GM19452 (cell line): ENCODE measurements at regions not wholly inside any gene's neighbourhood (a gene's known extent, or its start where the extent isn't known, plus 50 kb on each side); places are given as distances from the start of the nearest gene placed in this dataset.

Experiments used
- ATAC-seq: cut with Tn5 transposase; IDR thresholded peaks from one replicate; pipeline ENCODE4 v1.9.1; 2021; ENCODE audit not compliant: unreplicated experiment

DNA sequence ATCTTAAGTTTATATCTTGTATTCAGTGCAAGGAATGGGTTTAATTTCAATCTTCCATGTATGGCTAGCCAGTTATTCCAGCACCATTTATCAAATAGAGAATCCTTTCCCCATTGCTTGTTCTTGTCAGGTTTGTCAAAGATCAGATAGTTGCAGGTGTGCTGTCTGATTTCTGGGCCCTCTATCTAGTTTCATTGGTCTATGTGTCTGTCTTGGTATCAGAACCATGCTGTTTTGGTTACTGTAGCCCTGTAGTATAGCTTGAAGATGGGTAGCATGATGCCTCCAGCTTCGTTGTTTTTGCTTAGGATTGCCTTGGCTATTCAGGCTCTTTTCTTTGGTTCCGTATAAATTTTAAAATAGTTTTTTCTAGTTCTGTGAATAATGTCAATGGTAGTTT is 200.0 kb downstream of the MANEA start:
- ATAC-seq, result no peak

DNA sequence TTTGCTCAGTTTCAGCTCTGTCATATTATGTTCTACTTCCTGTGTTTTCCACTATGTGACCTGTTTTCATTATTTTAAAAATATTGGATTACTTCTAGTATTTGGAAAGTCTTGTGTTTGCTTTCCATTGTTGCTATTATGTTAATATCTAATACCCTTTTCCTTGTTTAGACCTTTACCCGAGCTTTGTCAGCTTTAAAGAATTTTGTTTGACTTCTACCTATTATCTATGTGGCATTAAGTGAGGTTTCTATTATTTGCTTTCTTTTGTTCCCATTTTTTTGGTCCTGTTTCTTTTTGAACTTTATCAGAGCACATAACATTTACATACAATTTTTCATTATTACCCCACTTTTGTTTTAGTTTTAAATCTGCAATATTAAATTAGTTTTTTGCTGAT is 202.7 kb downstream of the MANEA start:
- ATAC-seq, result no peak

DNA sequence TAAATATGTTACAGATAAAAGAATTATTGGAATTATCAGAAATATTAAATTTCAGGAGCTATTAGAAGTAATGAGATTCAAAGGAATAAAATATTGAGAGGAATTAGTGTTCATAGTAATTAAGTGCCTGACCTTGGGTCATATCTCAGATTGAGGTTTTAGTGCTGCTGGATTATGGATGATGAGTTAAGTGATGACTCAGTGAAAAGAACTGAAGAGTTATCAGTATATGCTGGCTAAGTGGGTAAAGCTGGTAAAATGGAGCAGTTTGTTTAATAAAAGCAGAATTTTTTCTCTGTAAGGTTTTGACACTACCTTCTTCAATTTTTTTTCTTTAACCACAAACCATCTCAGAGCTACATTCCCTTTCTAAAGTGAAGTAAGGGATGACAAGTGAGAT is 206.7 kb downstream of the MANEA start:
- no peak for ATAC-seq

DNA sequence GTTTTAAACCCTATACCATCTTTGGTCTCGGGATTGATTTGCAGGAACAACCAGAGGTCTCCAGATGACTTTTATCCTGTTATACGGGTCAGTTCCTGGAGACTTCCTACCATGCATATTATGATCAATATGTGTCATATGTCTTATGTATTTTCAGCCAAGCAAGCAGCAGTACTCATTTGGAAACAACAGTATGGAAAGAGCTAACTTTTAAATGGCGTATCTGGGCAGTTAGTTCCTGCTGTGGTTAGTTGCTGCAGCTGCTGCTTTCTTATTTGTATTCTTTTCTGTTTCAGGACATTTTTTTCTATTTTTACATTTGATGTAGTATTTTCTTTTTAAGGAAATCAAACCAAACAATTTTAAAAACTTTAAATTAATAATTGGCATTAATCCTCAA is 207.5 kb downstream of the MANEA start:
- no peak for ATAC-seq

DNA sequence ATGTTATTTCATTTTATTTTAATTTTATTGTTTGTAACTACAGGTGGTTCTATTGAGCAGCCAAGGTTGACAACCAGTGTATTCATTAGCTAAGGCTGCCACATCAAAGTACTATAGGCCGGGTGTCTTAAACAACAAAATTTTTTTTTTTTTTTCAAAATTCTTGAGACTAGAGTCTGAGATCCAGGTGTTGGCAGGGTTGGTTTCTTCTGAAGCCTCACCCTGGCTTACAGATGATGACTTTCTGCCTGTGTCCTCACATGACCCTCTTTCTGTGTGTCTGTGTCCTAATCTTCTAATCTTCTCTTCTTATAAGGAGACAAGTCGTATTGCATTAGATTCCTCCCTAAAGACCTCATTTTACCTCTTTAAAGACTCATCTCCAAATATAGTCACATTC is 208.4 kb downstream of the MANEA start:
- ATAC-seq, result no peak

DNA sequence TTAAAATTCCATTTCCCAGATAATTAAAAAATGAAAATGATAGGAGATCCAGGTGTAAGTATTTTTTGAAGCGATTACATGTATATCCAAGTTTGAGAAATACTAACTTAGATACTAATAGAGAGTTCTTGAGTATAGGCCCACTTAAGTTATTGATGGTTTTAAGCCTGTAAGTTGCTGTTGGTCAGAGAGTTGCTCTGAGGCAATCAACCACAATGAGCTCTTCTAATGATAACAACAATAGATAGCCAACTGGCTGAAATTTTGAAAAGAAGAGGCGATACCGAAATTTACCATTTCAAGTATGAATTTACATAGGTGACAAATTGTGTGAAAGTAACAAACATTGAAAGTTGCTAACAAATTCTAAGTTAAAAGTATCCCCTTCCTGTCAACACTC is 209.5 kb downstream of the MANEA start:
- no peak for ATAC-seq

- no peak for ATAC-seq
Observed at GRCh38 chr6:95790787-95791186, 213.5 kb downstream of the MANEA start.

GRCh38 chr6:95794749-95795148 is 217.4 kb downstream of the MANEA start:
- no peak for ATAC-seq

DNA sequence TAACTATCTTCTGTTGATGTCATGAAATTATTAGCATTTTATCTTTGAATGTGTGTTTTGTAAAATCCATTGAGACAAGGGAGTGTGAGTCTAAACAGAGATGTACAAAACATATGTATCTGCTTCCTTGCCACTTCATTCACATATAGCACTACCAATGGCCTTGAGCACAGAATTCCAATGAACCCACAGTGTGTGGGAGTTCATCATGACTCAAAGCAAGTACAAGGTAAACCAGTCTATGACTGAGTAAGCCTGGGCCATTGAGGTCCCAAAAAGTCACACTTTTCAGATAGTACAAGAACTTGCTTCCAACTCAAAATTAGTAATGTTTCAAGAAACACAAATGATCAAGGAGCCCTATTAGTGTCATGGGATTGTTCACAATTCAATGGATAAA is 218.6 kb downstream of the MANEA start:
- no peak for ATAC-seq

- ATAC-seq, result no peak
Observed at GRCh38 chr6:95797054-95797453, 218.7 kb upstream of the FUT9 start.

DNA sequence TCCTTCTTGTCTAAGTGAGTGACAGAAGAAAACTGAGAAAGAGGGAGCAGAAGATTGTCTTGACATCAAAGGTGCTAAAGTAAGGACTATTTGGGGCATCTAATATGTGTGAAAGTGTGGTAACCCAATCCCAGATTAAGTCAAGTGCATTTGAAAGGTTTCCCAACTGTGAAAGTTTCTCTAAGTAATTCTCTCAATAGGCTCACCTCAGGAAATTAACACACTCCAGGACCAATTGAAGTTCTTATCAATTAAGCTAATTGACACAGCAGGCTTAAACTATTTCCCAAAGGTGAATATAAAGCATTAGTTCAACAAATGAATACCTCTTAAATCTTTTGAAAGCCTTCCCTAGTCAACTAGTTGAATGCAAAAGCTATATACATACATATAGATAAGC is 212.8 kb upstream of the FUT9 start:
- no peak for ATAC-seq

GRCh38 chr6:95803889-95804288 is 211.9 kb upstream of the FUT9 start:
- no peak for ATAC-seq

DNA sequence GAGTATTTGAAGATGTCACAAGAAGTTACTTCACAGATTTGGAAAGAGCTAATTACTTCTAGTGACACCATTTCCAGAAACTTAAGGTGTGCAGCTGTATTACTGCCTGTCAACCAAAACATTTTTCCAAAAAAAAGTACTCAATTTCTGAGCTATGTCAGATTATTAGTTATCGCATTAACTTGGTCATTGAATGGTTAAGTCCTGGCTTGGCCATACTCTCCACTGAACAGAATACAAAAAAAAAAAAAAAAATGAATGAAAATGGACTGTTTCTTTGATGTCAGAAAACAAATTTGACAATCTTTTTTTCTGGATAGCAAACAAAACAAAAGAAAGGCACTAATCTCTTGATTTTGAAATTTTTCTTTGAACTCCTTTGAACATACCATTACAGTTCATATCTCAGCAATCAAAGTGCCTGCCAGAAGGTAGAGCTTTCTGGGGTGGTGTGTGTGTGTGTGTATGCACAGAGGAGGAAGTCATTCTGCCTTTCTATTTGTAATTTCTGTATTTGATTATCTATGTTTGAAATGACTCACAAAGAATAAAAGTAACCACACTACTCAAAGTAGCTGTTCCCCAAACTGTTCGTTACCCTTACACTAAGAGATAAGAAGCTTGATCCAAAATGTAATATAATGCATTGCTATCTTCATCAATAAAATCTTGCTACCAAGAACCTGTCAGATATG is 210.8 kb upstream of the FUT9 start:
- ATAC-seq, result no peak

GRCh38 chr6:95805699-95806098 is 210.1 kb upstream of the FUT9 start:
- ATAC-seq, result no peak

DNA sequence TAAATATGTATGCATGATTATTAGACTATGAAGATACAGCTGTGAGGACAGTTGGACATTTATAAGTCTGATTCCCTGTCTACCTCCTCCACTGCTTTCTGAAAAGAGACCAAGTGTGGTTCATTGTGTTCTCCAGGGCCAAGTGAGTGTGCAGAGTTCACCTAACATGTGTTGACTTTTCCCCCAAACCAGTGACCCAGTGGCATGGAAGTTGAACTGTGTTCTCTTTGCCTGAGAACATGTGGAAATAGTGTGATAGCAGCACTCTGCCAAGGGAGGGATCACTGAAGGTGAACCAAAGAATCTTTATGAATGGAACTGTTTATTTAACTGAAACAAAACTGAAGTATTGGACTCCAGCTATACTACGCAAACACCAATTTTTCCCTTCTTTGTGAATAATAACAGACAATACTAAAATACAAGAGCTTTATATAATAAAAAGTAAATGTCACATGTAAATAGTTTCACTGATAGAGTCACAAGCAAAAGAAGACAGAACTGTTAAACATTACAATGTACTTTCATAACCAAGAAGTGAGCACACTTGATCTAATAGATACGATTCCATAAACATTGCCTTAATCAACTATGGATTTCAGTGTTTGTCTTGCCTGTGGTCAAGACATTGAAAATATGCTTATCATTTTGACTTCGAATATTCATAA is 200.3 kb upstream of the FUT9 start:
- no peak for ATAC-seq

DNA sequence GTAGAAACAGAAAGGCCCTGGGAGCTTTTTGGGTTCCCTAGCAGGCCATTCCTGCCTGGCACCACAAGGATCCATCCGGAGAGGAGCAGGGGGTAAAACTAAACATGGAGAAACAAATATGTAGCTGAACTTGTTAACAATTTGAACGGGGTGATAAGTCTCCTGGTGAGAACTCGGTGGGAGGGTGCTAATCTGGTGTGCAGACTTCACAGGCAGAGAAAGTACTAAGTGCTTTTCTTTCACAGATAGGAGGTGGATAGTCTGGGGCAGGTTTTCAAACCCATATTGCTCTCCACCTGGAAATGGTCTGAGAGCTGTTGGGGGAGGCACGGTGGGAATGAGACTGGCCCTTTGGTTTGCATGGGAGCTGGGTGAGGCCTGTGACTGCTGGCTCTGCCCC is 196.3 kb upstream of the FUT9 start:
- ATAC-seq, result no peak

DNA sequence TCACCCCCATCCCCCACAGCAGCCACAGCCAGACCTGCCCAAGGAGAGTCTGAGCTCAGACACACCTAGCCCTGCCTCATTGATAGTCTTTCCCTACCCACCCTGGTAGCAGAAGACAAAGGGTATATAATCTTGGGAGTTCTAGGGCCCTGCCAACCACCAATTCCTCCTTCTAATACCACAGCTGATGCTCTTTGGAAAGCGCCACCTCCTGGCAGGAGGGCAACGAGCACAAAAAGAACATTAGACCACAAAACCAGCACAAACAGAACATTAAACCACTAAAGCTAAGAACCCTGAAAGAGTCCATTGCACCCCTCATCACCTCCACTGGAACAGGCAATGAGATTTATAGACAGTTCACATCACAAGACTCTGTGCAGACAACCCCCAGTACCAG is 195.8 kb upstream of the FUT9 start:
- no peak for ATAC-seq

DNA sequence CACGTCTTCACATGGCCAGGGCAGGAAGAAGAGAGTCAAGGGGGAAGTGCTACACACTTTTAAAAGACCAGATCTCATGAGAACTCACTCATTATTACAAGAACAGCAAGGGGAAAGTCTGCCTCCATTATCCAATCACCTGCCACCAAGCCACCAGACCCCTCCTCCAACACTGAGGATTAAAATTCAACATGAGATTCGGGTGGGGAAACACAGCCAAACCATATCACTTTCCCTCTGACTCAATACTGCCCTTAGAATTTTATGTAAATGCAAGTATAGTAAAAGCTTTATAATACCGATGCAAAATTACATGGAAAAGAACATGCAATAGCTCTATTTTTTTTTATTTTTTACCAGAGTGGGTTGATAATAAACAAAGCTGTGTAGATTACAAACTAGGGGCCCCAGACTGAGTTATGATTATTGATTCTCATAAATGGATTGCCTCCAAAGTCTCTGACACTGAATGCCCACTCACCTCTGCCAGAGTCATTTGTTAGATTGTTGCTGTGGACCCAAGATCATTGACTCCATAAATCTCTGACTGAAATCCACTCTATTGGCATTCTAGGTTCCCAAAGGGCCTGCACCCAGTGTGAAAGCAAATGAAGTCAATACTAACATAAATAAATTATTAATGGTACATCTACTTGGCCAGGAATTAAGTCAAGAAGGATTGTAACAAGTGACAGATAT is 184.8 kb upstream of the FUT9 start:
- no peak for ATAC-seq

DNA sequence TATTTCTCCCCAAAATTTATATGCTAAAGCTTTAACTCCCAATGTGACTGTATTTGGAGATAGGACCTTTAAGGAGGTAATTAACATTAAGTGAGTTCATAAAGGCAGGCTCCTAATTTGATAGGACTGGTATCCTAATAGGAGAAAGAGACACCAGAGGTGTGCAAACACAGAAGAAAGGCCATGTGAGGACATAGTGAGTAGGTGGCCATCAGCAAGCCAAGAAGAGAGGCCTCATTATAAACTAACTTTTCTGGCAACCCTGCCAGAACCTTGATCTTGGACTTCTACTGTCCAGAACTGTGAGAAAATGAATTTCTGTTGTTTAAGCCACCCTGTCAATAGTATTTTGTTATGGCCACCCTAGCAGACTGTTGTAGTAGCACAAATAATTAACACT is 177.9 kb upstream of the FUT9 start:
- ATAC-seq, result no peak

- ATAC-seq, result no peak
Observed at GRCh38 chr6:95841560-95841959, 174.2 kb upstream of the FUT9 start.

DNA sequence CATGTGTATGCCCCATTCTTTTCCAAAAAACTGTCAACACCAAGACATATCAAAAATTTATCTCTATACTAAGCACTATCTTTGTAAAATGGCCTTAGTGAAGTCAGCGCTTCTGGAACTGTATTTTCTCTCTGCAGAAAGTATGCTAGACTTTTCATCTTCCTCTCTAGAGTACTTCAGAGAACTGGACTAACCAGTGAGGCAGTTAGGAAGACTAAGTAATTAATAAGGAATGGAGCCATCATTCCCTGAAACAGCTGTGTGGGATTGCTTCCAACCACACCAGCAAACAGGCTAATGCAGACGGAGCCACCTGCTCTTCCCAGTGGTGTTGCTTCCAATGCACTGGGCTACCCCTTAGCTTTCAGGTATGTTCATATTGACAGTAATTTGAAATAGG is 169.1 kb upstream of the FUT9 start:
- no peak for ATAC-seq

DNA sequence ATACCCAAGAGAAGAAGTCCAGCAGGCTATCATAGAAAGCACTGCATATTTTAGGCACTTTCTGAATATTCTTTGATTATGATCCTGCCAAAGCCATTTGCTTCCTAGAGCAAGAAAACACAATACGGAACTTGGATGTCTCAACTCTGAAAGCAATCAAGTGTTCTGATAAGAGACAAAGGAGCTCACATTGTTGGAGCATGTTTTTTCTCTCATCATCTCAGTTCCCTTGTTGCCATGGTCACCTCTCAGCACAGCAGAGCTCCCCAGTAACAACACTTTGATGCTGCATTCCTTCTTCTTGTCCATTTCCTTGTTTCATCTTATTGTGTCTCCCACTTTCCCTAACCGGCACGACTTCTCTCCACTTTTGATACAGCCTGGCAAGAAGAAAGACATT is 168.7 kb upstream of the FUT9 start:
- no peak for ATAC-seq
